Fibroblast of lung (primary cell): ENCODE measurements at regions not wholly inside any gene's neighbourhood (a gene's known extent, or its start where the extent isn't known, plus 50 kb on each side); places are given as distances from the start of the nearest gene placed in this dataset.

Experiments
- DNase-seq, 2 donors: peaks; one replicate each; pipeline versions ENCODE4 v3.0.0 to v3.0.0-alpha.2; 2010; ENCODE audit warnings: low read depth in 2 of 2
- H2AFZ ChIP-seq: 2 replicates; pipeline ENCODE4 v1.5.1; 2012; ENCODE audit warnings: low read length, control low read depth, inconsistent platforms
- H3K27ac ChIP-seq: 2 replicates; pipeline ENCODE4 v1.5.1; 2011; ENCODE audit warnings: low read length, control low read depth; ENCODE audit not compliant: insufficient read depth
- H3K27me3 ChIP-seq: 2 replicates; pipeline ENCODE4 v1.5.1; 2011; ENCODE audit warnings: mild to moderate bottlenecking, low read length; ENCODE audit not compliant: control insufficient read depth, insufficient read depth
- H3K36me3 ChIP-seq: 2 replicates; pipeline ENCODE4 v1.5.1; 2011; ENCODE audit warnings: low read length; ENCODE audit not compliant: control insufficient read depth, insufficient read depth
- H3K4me1 ChIP-seq: 2 replicates; pipeline ENCODE4 v1.5.1; 2011; ENCODE audit warnings: low read length; ENCODE audit not compliant: control insufficient read depth, insufficient read depth; ENCODE audit errors: extremely low read depth
- H3K4me2 ChIP-seq: 2 replicates; pipeline ENCODE4 v1.5.1; 2011; ENCODE audit warnings: low read length, control low read depth; ENCODE audit not compliant: insufficient read depth; ENCODE audit errors: extremely low read depth
- H3K4me3 ChIP-seq, 4 experiments: fragments of 200-600 bp in 1 of 4; sonication (generic) in 1 of 4; replicated peaks in 1 of 4; 2 replicates each; pipeline ENCODE4 v1.5.1; 2011 to 2016; ENCODE audit warnings: low read length in 4 of 4, low read depth in 3 of 4, mild to moderate bottlenecking in 3 of 4, control low read depth in 2 of 4, inconsistent platforms in 1 of 4, mixed read lengths in 1 of 4; ENCODE audit not compliant: insufficient read depth in 1 of 4; ENCODE audit errors: control extremely low read depth in 1 of 4
- H3K79me2 ChIP-seq: 2 replicates; pipeline ENCODE4 v1.5.1; 2012; ENCODE audit warnings: mild to moderate bottlenecking, low read length, inconsistent platforms; ENCODE audit not compliant: control insufficient read depth, insufficient read depth
- H3K9ac ChIP-seq: 2 replicates; pipeline ENCODE4 v1.5.1; 2011; ENCODE audit warnings: mild to moderate bottlenecking, low read length, control low read depth; ENCODE audit not compliant: insufficient read depth
- H3K9me3 ChIP-seq: 2 replicates; pipeline ENCODE4 v1.5.1; 2012; ENCODE audit warnings: low read depth, low read length; ENCODE audit not compliant: control insufficient read depth, insufficient read depth
- H4K20me1 ChIP-seq: 2 replicates; pipeline ENCODE4 v1.5.1; 2011; ENCODE audit warnings: low read length; ENCODE audit not compliant: control insufficient read depth, insufficient read depth; ENCODE audit errors: extremely low read depth
- CTCF ChIP-seq, 2 donors: IDR thresholded peaks in 1 of 2; conservative IDR thresholded peaks in 1 of 2; 1 replicate in 1 of 2; 2 replicates in 1 of 2; pipeline ENCODE4 v1.5.1; 2011 to 2012; ENCODE audit warnings: low read length in 2 of 2, control low read depth in 1 of 2, inconsistent platforms in 1 of 2, low read depth in 1 of 2, mild to moderate bottlenecking in 1 of 2
- EZH2 ChIP-seq: IDR thresholded peaks from 2 replicates; pipeline ENCODE4 v1.5.1; 2012; ENCODE audit warnings: low read length, control low read depth, mild to moderate bottlenecking; ENCODE audit errors: missing control alignments

- H3K27ac ChIP-seq, result no peak overlapping the region
- TF ChIP-seq CTCF (conservative IDR thresholded peaks at IDR 0.05 in 1 of 2, IDR thresholded peaks at IDR 0.05 in 1 of 2; ENCODE audit: low read depth in 1 of 2, low read length in 2 of 2) (no peak), EZH2 (no peak)
- DNase-seq, result no peak
- no peaks in the 10 kb centered on the region for H4K20me1 ChIP-seq
- H3K27me3 ChIP-seq, result no peaks in the 10 kb centered on the region
- H2AFZ ChIP-seq, result no peak overlapping the region
- no peaks in the 10 kb centered on the region for H3K36me3 ChIP-seq
- no peaks in the 10 kb centered on the region for H3K4me1 ChIP-seq
- no peak overlapping the region for H3K4me3 ChIP-seq
- no peaks in the 10 kb centered on the region for H3K9me3 ChIP-seq
- H3K79me2 ChIP-seq, result no peaks in the 10 kb centered on the region
- H3K9ac ChIP-seq, result no peak overlapping the region
- H3K4me2 ChIP-seq, result no peak overlapping the region
Observed at GRCh38 chr5:167804512-167805220, 486.8 kb upstream of the WWC1 start.

- Histone ChIP-seq H3K36me3 (no peaks in the 10 kb centered on the region), H3K4me2 (no peak overlapping the region), H3K9ac (no peak overlapping the region), H3K79me2 (no peaks in the 10 kb centered on the region), H3K27ac (no peak overlapping the region), H3K4me1 (no peaks in the 10 kb centered on the region), H4K20me1 (no peaks in the 10 kb centered on the region), H3K9me3 (no peaks in the 10 kb centered on the region), H3K27me3 (no peaks in the 10 kb centered on the region), H3K4me3 (no peak overlapping the region), H2AFZ (no peak overlapping the region)
- TF ChIP-seq EZH2 (no peak), CTCF (conservative IDR thresholded peaks at IDR 0.05 in 1 of 2, IDR thresholded peaks at IDR 0.05 in 1 of 2; ENCODE audit: low read depth in 1 of 2, low read length in 2 of 2) (no peak)
- no peak for DNase-seq
Observed at GRCh38 chr5:167810573-167810972, 480.9 kb upstream of the WWC1 start.

DNA sequence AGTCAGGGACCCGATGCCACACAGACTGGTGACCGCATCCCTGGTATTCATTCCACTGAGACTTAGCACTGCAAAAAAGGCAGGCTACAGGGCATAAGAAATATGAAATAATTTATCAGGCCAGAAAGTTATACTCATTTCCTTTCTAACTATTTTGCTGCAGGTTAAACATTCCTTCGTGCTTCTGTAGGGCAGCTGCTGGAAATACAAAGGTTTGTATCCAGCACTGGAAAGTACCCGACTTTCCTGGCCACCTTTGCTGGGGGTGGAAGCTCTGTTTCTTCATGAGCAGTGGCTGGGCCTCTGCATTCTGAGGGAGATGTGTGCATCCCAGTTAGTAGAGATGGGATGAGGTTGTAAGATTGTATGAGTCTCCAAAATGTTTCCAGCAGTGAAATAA lies 478.6 kb upstream of the WWC1 start:
- no peak overlapping the region for H3K4me2 ChIP-seq
- no peaks in the 10 kb centered on the region for H4K20me1 ChIP-seq
- H2AFZ ChIP-seq, result no peak overlapping the region
- H3K79me2 ChIP-seq, result no peaks in the 10 kb centered on the region
- TF ChIP-seq EZH2 (no peak), CTCF (conservative IDR thresholded peaks at IDR 0.05 in 1 of 2, IDR thresholded peaks at IDR 0.05 in 1 of 2; ENCODE audit: low read depth in 1 of 2, low read length in 2 of 2) (no peak)
- no peak overlapping the region for H3K4me3 ChIP-seq
- DNase-seq, result no peak
- H3K9me3 ChIP-seq, result no peaks in the 10 kb centered on the region
- no peaks in the 10 kb centered on the region for H3K36me3 ChIP-seq
- no peaks in the 10 kb centered on the region for H3K27me3 ChIP-seq
- H3K27ac ChIP-seq, result no peak overlapping the region
- H3K4me1 ChIP-seq, result no peaks in the 10 kb centered on the region
- H3K9ac ChIP-seq, result no peak overlapping the region
